ENCODE measurements at regions not wholly inside any gene's neighbourhood (a gene's known extent, or its start where the extent isn't known, plus 50 kb on each side); places are given as distances from the start of the nearest gene placed in this dataset.

GRCh38 chr2:19600506-19600905 is 242.1 kb upstream of the OSR1 start:
- no peak for DNase-seq (ENCODE audit: low read depth)
- no peak overlapping the region for H3K4me3 ChIP-seq (ENCODE audit: low read depth, low read length)
- ChIA-PET POLR2A (no interaction called here), CTCF (no interaction called here)
- H3K36me3 ChIP-seq (ENCODE audit: control insufficient read depth, insufficient read depth, low read length): no peaks in the 10 kb centered on the region
- TF ChIP-seq CTCF (IDR thresholded peaks at IDR 0.05; ENCODE audit: insufficient read depth, low read depth, low read length): peak; percentile 47
- H3K27me3 ChIP-seq (ENCODE audit: control insufficient read depth, insufficient read depth, low read length): no peaks in the 10 kb centered on the region

GRCh38 chr2:19598971-19599370 is 240.5 kb upstream of the OSR1 start:
- no peak for TF ChIP-seq CTCF (IDR thresholded peaks at IDR 0.05; ENCODE audit: insufficient read depth, low read depth, low read length)
- Histone ChIP-seq H3K4me3 (ENCODE audit: low read depth, low read length) (no peak overlapping the region), H3K27me3 (ENCODE audit: control insufficient read depth, insufficient read depth, low read length) (no peaks in the 10 kb centered on the region), H3K36me3 (ENCODE audit: control insufficient read depth, insufficient read depth, low read length) (no peaks in the 10 kb centered on the region)
- DNase-seq (ENCODE audit: low read depth): no peak
- POLR2A ChIA-PET: no interaction called here
- CTCF ChIA-PET: interaction anchor here (0.6 kb wide), 1 partner anchor 226 kb away, joined by 3 read pairs; no protein-coding TSS in a partner anchor

- ChIA-PET CTCF (no interaction called here), POLR2A (no interaction called here)
- TF ChIP-seq CTCF (IDR thresholded peaks at IDR 0.05; ENCODE audit: insufficient read depth, low read depth, low read length): no peak
- Histone ChIP-seq H3K27me3 (ENCODE audit: control insufficient read depth, insufficient read depth, low read length) (no peaks in the 10 kb centered on the region; the same call in 1 of the 2 replicates), H3K4me3 (ENCODE audit: low read depth, low read length) (no peak overlapping the region), H3K36me3 (ENCODE audit: control insufficient read depth, insufficient read depth, low read length) (no peaks in the 10 kb centered on the region)
- DNase-seq (ENCODE audit: low read depth): no peak
Measured at GRCh38 chr2:19592197-19592596, 233.8 kb upstream of the OSR1 start.

GRCh38 chr2:19589791-19590190 is 231.4 kb upstream of the OSR1 start:
- ChIA-PET POLR2A (no interaction called here), CTCF (no interaction called here)
- H3K4me3 ChIP-seq (ENCODE audit: low read depth, low read length): no peak overlapping the region
- no peak for DNase-seq (ENCODE audit: low read depth)
- H3K36me3 ChIP-seq (ENCODE audit: control insufficient read depth, insufficient read depth, low read length): no peaks in the 10 kb centered on the region
- no peak for TF ChIP-seq CTCF (IDR thresholded peaks at IDR 0.05; ENCODE audit: insufficient read depth, low read depth, low read length)
- no peaks in the 10 kb centered on the region; the same call in 1 of the 2 replicates for H3K27me3 ChIP-seq (ENCODE audit: control insufficient read depth, insufficient read depth, low read length)

- DNase-seq (ENCODE audit: low read depth): no peak
- no peak for TF ChIP-seq CTCF (IDR thresholded peaks at IDR 0.05; ENCODE audit: insufficient read depth, low read depth, low read length)
- ChIA-PET POLR2A (no interaction called here), CTCF (no interaction called here)
- H3K36me3 ChIP-seq (ENCODE audit: control insufficient read depth, insufficient read depth, low read length): no peaks in the 10 kb centered on the region
- no peaks in the 10 kb centered on the region for H3K27me3 ChIP-seq (ENCODE audit: control insufficient read depth, insufficient read depth, low read length)
- no peak overlapping the region for H3K4me3 ChIP-seq (ENCODE audit: low read depth, low read length)
Measured at GRCh38 chr2:19580830-19581229, 222.4 kb upstream of the OSR1 start.
